ENCODE measurements at regions not wholly inside any gene's neighbourhood (a gene's known extent, or its start where the extent isn't known, plus 50 kb on each side); places are given as distances from the start of the nearest gene placed in this dataset.

- Histone ChIP-seq H3K4me1 (ENCODE audit: insufficient read depth, insufficient read length) (no peaks in the 10 kb centered on the region), H3K9me3 (ENCODE audit: insufficient read depth, low read length) (no peaks in the 10 kb centered on the region), H3K9ac (ENCODE audit: insufficient read length, low read depth) (no peak overlapping the region), H3K36me3 (ENCODE audit: insufficient read depth, insufficient read length, low read length) (no peaks in the 10 kb centered on the region), H3K27me3 (ENCODE audit: insufficient read depth, insufficient read length) (no peaks in the 10 kb centered on the region), H3K4me3 (ENCODE audit: insufficient read length, low read depth) (no peak overlapping the region)
- TF ChIP-seq SUZ12 (IDR thresholded peaks at IDR 0.05; ENCODE audit: extremely low read depth, insufficient read depth, insufficient read length) (no peak), YY1 (IDR thresholded peaks at IDR 0.05; ENCODE audit: insufficient read depth, insufficient read length) (no peak), ZNF274 (IDR thresholded peaks at IDR 0.05; ENCODE audit: low read depth, low read length) (no peak)
- no peak for DNase-seq (ENCODE audit: low read depth, low spot score)
Observed at GRCh38 chr4:124279741-124280140, 432.8 kb downstream of the ANKRD50 start.

GRCh38 chr4:124282301-124282898, 430.1 kb downstream of the ANKRD50 start:
- H3K36me3 ChIP-seq (ENCODE audit: insufficient read depth, insufficient read length, low read length), result no peaks in the 10 kb centered on the region
- H3K9ac ChIP-seq (ENCODE audit: insufficient read length, low read depth), result no peak overlapping the region
- DNase-seq (ENCODE audit: low read depth, low spot score), result no peak
- H3K9me3 ChIP-seq (ENCODE audit: insufficient read depth, low read length), result no peaks in the 10 kb centered on the region
- H3K4me1 ChIP-seq (ENCODE audit: insufficient read depth, insufficient read length), result no peaks in the 10 kb centered on the region
- H3K27me3 ChIP-seq (ENCODE audit: insufficient read depth, insufficient read length), result no peaks in the 10 kb centered on the region
- no peak overlapping the region for H3K4me3 ChIP-seq (ENCODE audit: insufficient read length, low read depth)
- TF ChIP-seq SUZ12 (IDR thresholded peaks at IDR 0.05; ENCODE audit: extremely low read depth, insufficient read depth, insufficient read length) (no peak), ZNF274 (IDR thresholded peaks at IDR 0.05; ENCODE audit: low read depth, low read length) (no peak)

- H3K9ac ChIP-seq (ENCODE audit: insufficient read length, low read depth), result no peak overlapping the region
- TF ChIP-seq SUZ12 (IDR thresholded peaks at IDR 0.05; ENCODE audit: extremely low read depth, insufficient read depth, insufficient read length) (no peak), ZNF274 (IDR thresholded peaks at IDR 0.05; ENCODE audit: low read depth, low read length) (no peak), YY1 (IDR thresholded peaks at IDR 0.05; ENCODE audit: insufficient read depth, insufficient read length) (no peak)
- DNase-seq (ENCODE audit: low read depth, low spot score), result no peak
- H3K4me3 ChIP-seq (ENCODE audit: insufficient read length, low read depth), result no peak overlapping the region
- H3K9me3 ChIP-seq (ENCODE audit: insufficient read depth, low read length), result no peaks in the 10 kb centered on the region
- H3K36me3 ChIP-seq (ENCODE audit: insufficient read depth, insufficient read length, low read length), result no peaks in the 10 kb centered on the region
- H3K27me3 ChIP-seq (ENCODE audit: insufficient read depth, insufficient read length), result no peaks in the 10 kb centered on the region
- no peaks in the 10 kb centered on the region for H3K4me1 ChIP-seq (ENCODE audit: insufficient read depth, insufficient read length)
Observed at GRCh38 chr4:124288706-124289486, 423.6 kb downstream of the ANKRD50 start.

DNA sequence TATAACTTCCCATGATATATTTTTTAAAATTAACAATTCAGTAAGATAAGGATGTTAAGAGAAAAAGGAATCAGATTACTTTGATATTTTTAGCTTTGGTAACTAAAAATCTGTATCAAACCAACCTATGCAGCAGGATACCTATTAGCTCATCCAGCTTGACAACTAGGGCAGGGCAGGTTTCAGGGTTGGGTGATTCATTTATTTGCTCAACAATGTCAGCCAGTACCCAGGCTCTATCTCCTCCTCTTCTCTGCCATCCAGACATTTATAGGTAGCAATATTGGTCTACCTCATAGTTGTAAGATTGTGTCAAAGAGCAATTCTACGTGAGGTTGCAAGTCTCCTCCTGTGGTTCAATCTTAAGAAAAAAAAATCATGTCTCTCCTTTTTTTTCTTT, 421.9 kb downstream of the ANKRD50 start:
- Histone ChIP-seq H3K4me3 (ENCODE audit: insufficient read length, low read depth) (no peak overlapping the region), H3K36me3 (ENCODE audit: insufficient read depth, insufficient read length, low read length) (no peaks in the 10 kb centered on the region), H3K9me3 (ENCODE audit: insufficient read depth, low read length) (no peaks in the 10 kb centered on the region), H3K9ac (ENCODE audit: insufficient read length, low read depth) (no peak overlapping the region), H3K4me1 (ENCODE audit: insufficient read depth, insufficient read length) (no peaks in the 10 kb centered on the region), H3K27me3 (ENCODE audit: insufficient read depth, insufficient read length) (no peaks in the 10 kb centered on the region)
- DNase-seq (ENCODE audit: low read depth, low spot score), result no peak
- TF ChIP-seq YY1 (IDR thresholded peaks at IDR 0.05; ENCODE audit: insufficient read depth, insufficient read length) (no peak), SUZ12 (IDR thresholded peaks at IDR 0.05; ENCODE audit: extremely low read depth, insufficient read depth, insufficient read length) (no peak), ZNF274 (IDR thresholded peaks at IDR 0.05; ENCODE audit: low read depth, low read length) (no peak)

GRCh38 chr4:124295413-124295812, 417.1 kb downstream of the ANKRD50 start:
- H3K9me3 ChIP-seq (ENCODE audit: insufficient read depth, low read length), result no peaks in the 10 kb centered on the region
- no peaks in the 10 kb centered on the region for H3K4me1 ChIP-seq (ENCODE audit: insufficient read depth, insufficient read length)
- H3K4me3 ChIP-seq (ENCODE audit: insufficient read length, low read depth), result no peak overlapping the region
- H3K27me3 ChIP-seq (ENCODE audit: insufficient read depth, insufficient read length), result no peaks in the 10 kb centered on the region
- TF ChIP-seq YY1 (IDR thresholded peaks at IDR 0.05; ENCODE audit: insufficient read depth, insufficient read length), result no peak
- TF ChIP-seq SUZ12 (IDR thresholded peaks at IDR 0.05; ENCODE audit: extremely low read depth, insufficient read depth, insufficient read length), result no peak
- no peak for TF ChIP-seq ZNF274 (IDR thresholded peaks at IDR 0.05; ENCODE audit: low read depth, low read length)
- no peaks in the 10 kb centered on the region for H3K36me3 ChIP-seq (ENCODE audit: insufficient read depth, insufficient read length, low read length)
- no peak overlapping the region for H3K9ac ChIP-seq (ENCODE audit: insufficient read length, low read depth)
- DNase-seq (ENCODE audit: low read depth, low spot score), result no peak

DNA sequence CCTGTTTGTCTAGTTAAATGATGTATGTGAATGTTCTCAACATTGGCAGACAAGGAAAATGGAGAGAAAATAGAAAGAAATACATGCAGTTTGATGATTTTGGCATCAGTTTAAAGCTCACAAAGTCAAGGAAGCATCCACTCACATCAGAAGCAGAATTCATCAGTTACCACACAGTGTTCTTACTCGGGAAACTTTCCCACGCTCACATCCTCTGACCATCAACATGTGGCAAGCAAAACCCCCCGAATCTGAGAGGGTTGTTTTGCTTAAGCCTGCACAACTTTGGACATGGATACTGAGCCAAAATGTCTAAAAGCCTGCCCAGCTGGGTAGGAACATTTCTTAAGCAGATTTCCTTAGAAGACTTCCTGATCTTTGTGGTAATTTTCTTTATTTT, 407.6 kb downstream of the ANKRD50 start:
- no peaks in the 10 kb centered on the region for H3K9me3 ChIP-seq (ENCODE audit: insufficient read depth, low read length)
- no peak for DNase-seq (ENCODE audit: low read depth, low spot score)
- no peak overlapping the region for H3K4me3 ChIP-seq (ENCODE audit: insufficient read length, low read depth)
- no peaks in the 10 kb centered on the region for H3K4me1 ChIP-seq (ENCODE audit: insufficient read depth, insufficient read length)
- H3K9ac ChIP-seq (ENCODE audit: insufficient read length, low read depth), result no peak overlapping the region
- TF ChIP-seq YY1 (IDR thresholded peaks at IDR 0.05; ENCODE audit: insufficient read depth, insufficient read length) (no peak), SUZ12 (IDR thresholded peaks at IDR 0.05; ENCODE audit: extremely low read depth, insufficient read depth, insufficient read length) (no peak), ZNF274 (IDR thresholded peaks at IDR 0.05; ENCODE audit: low read depth, low read length) (no peak)
- H3K27me3 ChIP-seq (ENCODE audit: insufficient read depth, insufficient read length), result no peaks in the 10 kb centered on the region
- no peaks in the 10 kb centered on the region for H3K36me3 ChIP-seq (ENCODE audit: insufficient read depth, insufficient read length, low read length)

DNA sequence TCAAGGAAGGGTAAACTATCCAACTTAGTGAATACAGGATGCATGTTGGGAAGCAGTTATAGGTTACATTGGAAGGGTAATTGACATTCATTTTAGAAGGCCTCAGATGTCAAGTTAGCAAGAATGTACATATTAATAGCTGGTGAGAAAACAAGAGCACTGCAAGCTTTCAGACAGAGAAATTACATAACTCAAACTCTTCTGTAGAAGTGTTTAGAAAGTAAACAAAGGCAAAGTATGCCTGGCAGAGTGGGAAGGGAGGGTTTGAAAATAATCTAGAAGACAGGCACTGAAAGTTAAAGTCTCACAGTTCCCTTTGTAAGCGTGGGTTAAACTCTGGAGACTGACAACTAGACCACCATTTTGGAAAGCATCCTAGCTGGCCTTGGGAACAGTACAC, 406.2 kb downstream of the ANKRD50 start:
- Histone ChIP-seq H3K9me3 (ENCODE audit: insufficient read depth, low read length) (no peaks in the 10 kb centered on the region), H3K4me1 (ENCODE audit: insufficient read depth, insufficient read length) (no peaks in the 10 kb centered on the region), H3K9ac (ENCODE audit: insufficient read length, low read depth) (no peak overlapping the region), H3K36me3 (ENCODE audit: insufficient read depth, insufficient read length, low read length) (no peaks in the 10 kb centered on the region), H3K4me3 (ENCODE audit: insufficient read length, low read depth) (no peak overlapping the region), H3K27me3 (ENCODE audit: insufficient read depth, insufficient read length) (no peaks in the 10 kb centered on the region)
- no peak for DNase-seq (ENCODE audit: low read depth, low spot score)
- TF ChIP-seq SUZ12 (IDR thresholded peaks at IDR 0.05; ENCODE audit: extremely low read depth, insufficient read depth, insufficient read length) (no peak), ZNF274 (IDR thresholded peaks at IDR 0.05; ENCODE audit: low read depth, low read length) (no peak), YY1 (IDR thresholded peaks at IDR 0.05; ENCODE audit: insufficient read depth, insufficient read length) (no peak)

Data from NT2/D1 (cell line).